Esophagus squamous epithelium (tissue), 4 donors: ENCODE measurements at regions not wholly inside any gene's neighbourhood (a gene's known extent, or its start where the extent isn't known, plus 50 kb on each side); places are given as distances from the start of the nearest gene placed in this dataset.

Experiments used
- POLR2A ChIP-seq, 4 donors: fragments of 450-650 bp; IDR thresholded peaks; one replicate each; pipeline ENCODE4 v1.6.1; 2017; ENCODE audit warnings: antibody characterized with exemption in 4 of 4, mild to moderate bottlenecking in 4 of 4, moderate library complexity in 3 of 4
- TF ChIP-seq, protein P1 (sequence below), 6 experiments: fragments of 450-650 bp in 4 of 6; fragments of 200-600 bp in 2 of 6; sonication (generic) in 2 of 6; IDR thresholded peaks; one replicate each; pipeline ENCODE4 v1.5.1; 2016 to 2019; ENCODE audit warnings: antibody characterized with exemption in 6 of 6, mild to moderate bottlenecking in 4 of 6, moderate library complexity in 4 of 6

DNA sequence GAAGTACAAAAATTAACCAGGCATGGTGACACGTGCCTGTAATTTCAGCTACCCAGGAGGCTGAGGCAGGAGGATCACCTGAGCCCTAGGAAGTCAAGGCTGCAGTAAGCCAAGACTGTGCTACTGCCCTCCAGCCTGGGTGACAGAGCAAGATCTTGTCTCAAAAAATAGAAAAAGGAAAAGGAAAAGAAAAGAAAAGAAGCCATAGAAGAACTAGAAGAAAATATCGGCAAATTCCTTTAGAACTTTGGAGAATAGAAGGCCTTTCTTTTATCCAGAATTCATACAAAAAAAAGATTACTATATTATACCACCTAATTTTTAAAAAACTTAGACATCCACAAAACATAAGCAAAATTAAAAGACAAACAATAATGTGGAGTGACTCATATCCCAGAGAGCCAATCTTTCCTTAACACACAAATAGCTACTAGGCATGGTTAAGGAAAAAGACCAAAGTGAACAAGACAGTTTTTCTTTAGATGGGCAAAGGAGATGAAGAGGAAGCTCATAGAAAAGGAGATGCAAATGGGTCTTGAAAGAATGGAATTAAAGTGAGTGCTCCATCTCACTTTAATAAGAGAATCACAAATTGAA, 251.1 kb upstream of the IRF2BP2 start:
- TF ChIP-seq POLR2A (IDR thresholded peaks at IDR 0.05): no peak
- TF ChIP-seq, protein P1, sequence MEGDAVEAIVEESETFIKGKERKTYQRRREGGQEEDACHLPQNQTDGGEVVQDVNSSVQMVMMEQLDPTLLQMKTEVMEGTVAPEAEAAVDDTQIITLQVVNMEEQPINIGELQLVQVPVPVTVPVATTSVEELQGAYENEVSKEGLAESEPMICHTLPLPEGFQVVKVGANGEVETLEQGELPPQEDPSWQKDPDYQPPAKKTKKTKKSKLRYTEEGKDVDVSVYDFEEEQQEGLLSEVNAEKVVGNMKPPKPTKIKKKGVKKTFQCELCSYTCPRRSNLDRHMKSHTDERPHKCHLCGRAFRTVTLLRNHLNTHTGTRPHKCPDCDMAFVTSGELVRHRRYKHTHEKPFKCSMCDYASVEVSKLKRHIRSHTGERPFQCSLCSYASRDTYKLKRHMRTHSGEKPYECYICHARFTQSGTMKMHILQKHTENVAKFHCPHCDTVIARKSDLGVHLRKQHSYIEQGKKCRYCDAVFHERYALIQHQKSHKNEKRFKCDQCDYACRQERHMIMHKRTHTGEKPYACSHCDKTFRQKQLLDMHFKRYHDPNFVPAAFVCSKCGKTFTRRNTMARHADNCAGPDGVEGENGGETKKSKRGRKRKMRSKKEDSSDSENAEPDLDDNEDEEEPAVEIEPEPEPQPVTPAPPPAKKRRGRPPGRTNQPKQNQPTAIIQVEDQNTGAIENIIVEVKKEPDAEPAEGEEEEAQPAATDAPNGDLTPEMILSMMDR (IDR thresholded peaks at IDR 0.05): no peak
